Peyer's patch (tissue), 4 donors: ENCODE measurements at regions not wholly inside any gene's neighbourhood (a gene's known extent, or its start where the extent isn't known, plus 50 kb on each side); places are given as distances from the start of the nearest gene placed in this dataset.

Experiments
- DNase-seq, 3 donors: peaks; one replicate each; pipeline ENCODE4 v3.0.0-alpha.2; 2017 to 2019
- H3K27ac ChIP-seq, 4 donors: fragments of 200-600 bp; sonication (generic); one replicate each; pipeline ENCODE4 v1.5.1; 2016 to 2019
- H3K27me3 ChIP-seq, 2 donors: fragments of 200-600 bp; sonication (generic); one replicate each; pipeline ENCODE4 v1.5.1; 2019
- H3K36me3 ChIP-seq, 3 donors: fragments of 200-600 bp; sonication (generic); one replicate each; pipeline ENCODE4 v1.5.1; 2016 to 2019
- H3K4me1 ChIP-seq, 4 donors: fragments of 200-600 bp; sonication (generic); one replicate each; pipeline ENCODE4 v1.5.1; 2016 to 2019
- H3K4me3 ChIP-seq, 4 donors: fragments of 200-600 bp; sonication (generic); 1 replicate in 3 of 4; 2 replicates in 1 of 4; pipeline ENCODE4 v1.5.1; 2016 to 2019; ENCODE audit warnings: mild to moderate bottlenecking in 1 of 4
- H3K9me3 ChIP-seq, 4 donors: fragments of 200-600 bp; sonication (generic); one replicate each; pipeline ENCODE4 v1.5.1; 2016 to 2019; ENCODE audit warnings: mild to moderate bottlenecking in 1 of 4
- CTCF ChIP-seq, 6 experiments: fragments of 450-650 bp in 4 of 6; fragments of 200-600 bp in 2 of 6; sonication (generic) in 1 of 6; IDR thresholded peaks; one replicate each; pipeline ENCODE4 v1.5.1; 2017 to 2019; ENCODE audit warnings: antibody characterized with exemption in 6 of 6, mild to moderate bottlenecking in 3 of 6, moderate library complexity in 1 of 6
- POLR2A ChIP-seq, 2 donors: fragments of 450-650 bp; IDR thresholded peaks; one replicate each; pipeline ENCODE4 v1.5.1; 2017; ENCODE audit warnings: antibody characterized with exemption in 2 of 2, mild to moderate bottlenecking in 2 of 2, moderate library complexity in 2 of 2

DNA sequence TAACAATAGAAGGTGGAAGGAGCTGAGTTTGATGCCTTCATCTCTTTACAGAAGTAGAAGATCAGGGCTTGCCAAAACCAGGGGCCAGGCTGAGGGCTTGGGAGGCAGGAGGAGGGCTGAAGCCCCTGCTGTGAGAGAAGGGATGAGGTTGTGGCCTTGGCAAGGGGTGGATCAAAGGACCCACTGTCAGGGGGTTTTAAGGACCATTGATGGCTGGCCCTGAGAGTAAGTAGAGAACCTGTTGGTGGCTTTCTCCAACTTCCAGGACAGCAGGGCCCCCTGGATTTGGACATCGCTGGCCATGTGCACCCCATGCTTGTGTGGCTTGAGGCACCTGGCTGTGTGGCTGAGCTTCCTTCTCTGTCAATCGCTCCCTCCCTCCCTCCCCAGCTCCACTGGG is 927.7 kb downstream of the TBC1D22A start:
- Histone ChIP-seq H3K4me1 (no peaks in the 10 kb centered on the region), H3K4me3 (no peak overlapping the region), H3K27me3 (no peaks in the 10 kb centered on the region), H3K36me3 (no peaks in the 10 kb centered on the region), H3K9me3 (no peaks in the 10 kb centered on the region), H3K27ac (no peak overlapping the region)
- DNase-seq = no peak
- TF ChIP-seq CTCF (IDR thresholded peaks at IDR 0.05) = no peak
- no peak for TF ChIP-seq POLR2A (IDR thresholded peaks at IDR 0.05)

GRCh38 chr22:47687776-47688175 is 925.3 kb downstream of the TBC1D22A start:
- H3K4me3 ChIP-seq = no peak overlapping the region
- TF ChIP-seq CTCF (IDR thresholded peaks at IDR 0.05) (no peak), POLR2A (IDR thresholded peaks at IDR 0.05) (no peak)
- no peaks in the 10 kb centered on the region for H3K4me1 ChIP-seq
- H3K9me3 ChIP-seq = peaks cover 0 to 4% (median 0%) of the 10 kb centered on the region in 4 donors
- no peaks in the 10 kb centered on the region for H3K27me3 ChIP-seq
- no peak overlapping the region for H3K27ac ChIP-seq
- H3K36me3 ChIP-seq = no peaks in the 10 kb centered on the region
- no peak for DNase-seq

DNA sequence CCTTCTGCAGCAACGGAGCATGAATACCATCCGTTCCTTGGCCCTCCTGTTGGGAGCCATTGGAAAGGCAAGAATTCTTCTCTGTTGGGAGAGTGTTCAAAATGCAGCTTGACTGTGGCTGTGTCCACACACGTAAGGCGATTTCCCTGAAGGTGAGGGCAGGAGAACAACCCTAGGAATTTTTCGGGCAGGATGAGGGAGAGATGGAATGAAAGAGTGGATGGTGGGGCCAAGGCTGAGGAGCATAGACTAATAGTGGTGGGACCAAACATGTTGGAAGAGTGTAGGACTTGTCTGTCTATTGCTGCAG is 924.9 kb downstream of the TBC1D22A start:
- H3K27me3 ChIP-seq = no peaks in the 10 kb centered on the region
- H3K36me3 ChIP-seq = no peaks in the 10 kb centered on the region
- no peak for DNase-seq
- H3K4me1 ChIP-seq = no peaks in the 10 kb centered on the region
- TF ChIP-seq POLR2A (IDR thresholded peaks at IDR 0.05) (no peak), CTCF (IDR thresholded peaks at IDR 0.05) (no peak)
- peaks cover 0 to 4% (median 0%) of the 10 kb centered on the region in 4 donors for H3K9me3 ChIP-seq
- no peak overlapping the region for H3K4me3 ChIP-seq
- no peak overlapping the region for H3K27ac ChIP-seq

DNA sequence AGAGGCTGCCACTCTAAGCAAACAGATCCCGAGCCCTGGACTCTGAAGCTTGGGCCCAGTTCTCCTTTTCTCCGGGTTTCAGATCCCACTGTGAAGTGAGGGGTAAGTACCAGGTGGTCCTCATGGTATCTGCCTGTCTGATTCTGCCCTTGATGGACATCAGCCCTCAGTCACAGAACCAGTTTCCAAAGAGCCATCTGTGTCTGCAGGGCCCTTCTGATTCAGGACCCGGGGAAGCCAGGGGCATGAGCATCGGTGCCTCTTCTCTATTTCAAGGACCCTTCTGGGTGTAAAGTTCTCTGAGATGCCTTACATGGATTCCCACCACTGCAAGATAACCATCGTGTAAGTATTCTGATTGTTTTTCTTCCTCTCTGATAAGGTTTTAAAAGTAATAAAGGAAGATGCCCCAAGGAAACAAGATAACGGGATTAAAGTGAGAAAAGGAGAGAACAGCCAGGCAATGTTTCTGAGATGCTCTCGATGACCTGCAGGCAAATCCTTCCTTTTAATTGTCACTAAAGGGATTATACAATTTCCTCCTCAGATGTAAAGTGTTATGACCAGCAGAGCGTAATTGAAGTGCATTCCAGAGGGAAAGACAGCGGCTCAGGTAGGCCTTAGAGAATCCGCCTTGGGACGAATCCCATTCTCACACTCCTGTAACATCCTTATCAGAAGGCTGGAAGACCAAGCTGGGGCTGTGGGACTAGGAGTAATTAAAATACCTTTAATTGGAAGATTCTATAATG is 924.3 kb downstream of the TBC1D22A start:
- DNase-seq = no peak
- TF ChIP-seq CTCF (IDR thresholded peaks at IDR 0.05) (no peak), POLR2A (IDR thresholded peaks at IDR 0.05) (no peak)
- Histone ChIP-seq H3K36me3 (no peaks in the 10 kb centered on the region), H3K27ac (no peak overlapping the region), H3K4me3 (no peak overlapping the region), H3K9me3 (peaks cover 0 to 4% (median 0%) of the 10 kb centered on the region in 4 donors), H3K27me3 (no peaks in the 10 kb centered on the region), H3K4me1 (no peaks in the 10 kb centered on the region)

DNA sequence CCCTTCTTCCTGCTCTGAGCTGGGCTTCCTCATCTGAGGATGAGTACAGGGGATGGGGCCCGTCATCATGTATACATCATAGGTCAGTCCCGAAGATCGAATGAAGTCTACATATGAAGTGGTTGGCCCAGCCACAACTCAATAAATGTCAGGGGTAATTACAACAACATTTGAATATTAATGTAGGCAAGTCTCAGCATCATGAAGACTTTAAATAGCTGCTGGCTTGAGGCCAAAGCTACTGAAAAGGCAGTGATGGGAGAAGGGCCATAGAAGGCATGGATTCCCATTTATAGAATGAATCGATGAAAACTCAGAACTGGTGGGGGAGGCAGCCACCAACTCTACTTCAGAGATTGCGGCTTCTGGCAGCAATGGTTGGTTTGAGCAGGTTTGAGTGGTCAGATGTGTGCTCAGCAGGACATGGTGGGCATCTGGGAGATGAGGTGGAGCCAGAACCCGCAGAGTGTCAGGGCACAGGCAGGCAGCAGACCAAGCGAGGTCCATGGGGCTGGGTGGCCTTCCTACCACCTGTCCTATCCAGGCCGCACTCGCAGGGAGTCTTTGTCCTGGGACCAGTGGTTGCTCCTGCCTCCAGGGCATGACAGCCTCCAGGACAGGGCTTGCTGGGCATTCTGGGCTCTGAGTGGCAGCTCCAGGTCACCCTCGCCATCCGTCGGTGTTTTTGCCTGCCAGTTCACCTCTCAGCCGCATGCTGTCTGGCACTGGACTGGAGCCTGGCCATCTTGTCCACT is 919.1 kb downstream of the TBC1D22A start:
- no peaks in the 10 kb centered on the region for H3K4me1 ChIP-seq
- no peak for DNase-seq
- no peaks in the 10 kb centered on the region for H3K27me3 ChIP-seq
- H3K9me3 ChIP-seq = peaks cover 0 to 4% (median 0%) of the 10 kb centered on the region in 4 donors
- H3K4me3 ChIP-seq = no peak overlapping the region
- no peaks in the 10 kb centered on the region for H3K36me3 ChIP-seq
- no peak overlapping the region for H3K27ac ChIP-seq
- TF ChIP-seq POLR2A (IDR thresholded peaks at IDR 0.05) (no peak), CTCF (IDR thresholded peaks at IDR 0.05) (no peak)
